Activated T-cell treated with anti-CD3 and anti-CD28 coated beads for 24 hours (primary cell): ENCODE measurements at regions not wholly inside any gene's neighbourhood (a gene's known extent, or its start where the extent isn't known, plus 50 kb on each side); places are given as distances from the start of the nearest gene placed in this dataset.
"Not testable (repeated sequence)": the region's sequence is repeated elsewhere in the genome, so short reads cannot be mapped to it uniquely, and the experiment has no call there.

Experiments used
- DNase-seq: peaks from one replicate; pipeline ENCODE4 v3.0.0-alpha.2; 2020; ENCODE audit warnings: low read depth

DNA sequence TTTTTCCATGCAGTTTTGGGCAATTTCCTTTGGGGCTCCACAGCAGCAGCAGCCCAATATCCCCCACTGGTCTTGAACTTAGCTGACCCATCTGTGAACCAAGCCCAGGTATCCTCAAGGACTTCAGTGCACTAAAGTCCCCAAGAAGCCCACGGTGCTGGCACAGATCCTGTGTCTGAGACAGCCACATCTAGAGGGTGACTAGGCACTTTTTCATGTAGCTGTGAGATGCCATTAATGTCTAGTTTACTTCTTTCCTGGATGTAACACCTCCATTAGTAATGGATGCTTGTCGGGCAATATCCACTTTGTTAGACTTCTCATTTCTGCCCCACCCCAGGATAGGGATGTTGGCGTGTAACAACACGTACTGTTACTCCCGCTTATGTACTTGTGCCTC is 117.9 kb downstream of the GPCPD1 start:
- DNase-seq, result no peak

DNA sequence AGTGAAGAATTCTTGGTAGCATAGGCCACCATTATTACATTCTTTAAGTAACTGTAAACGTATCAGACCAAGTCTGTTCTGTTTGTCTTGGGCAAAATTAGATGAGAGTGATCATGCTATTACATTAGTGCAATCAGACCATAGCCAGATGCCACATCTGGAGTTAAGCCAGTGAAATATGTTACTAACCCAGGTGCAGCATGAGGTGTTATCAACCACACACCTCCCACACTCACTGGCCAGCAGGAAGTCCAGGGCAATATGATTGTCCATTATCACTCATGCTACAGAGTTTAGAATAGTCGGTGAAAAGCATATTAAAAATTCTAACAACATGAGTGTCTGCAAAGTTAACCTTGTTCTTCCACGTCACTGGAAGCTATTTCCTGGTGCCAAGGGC is 119.4 kb downstream of the GPCPD1 start:
- no peak for DNase-seq

DNA sequence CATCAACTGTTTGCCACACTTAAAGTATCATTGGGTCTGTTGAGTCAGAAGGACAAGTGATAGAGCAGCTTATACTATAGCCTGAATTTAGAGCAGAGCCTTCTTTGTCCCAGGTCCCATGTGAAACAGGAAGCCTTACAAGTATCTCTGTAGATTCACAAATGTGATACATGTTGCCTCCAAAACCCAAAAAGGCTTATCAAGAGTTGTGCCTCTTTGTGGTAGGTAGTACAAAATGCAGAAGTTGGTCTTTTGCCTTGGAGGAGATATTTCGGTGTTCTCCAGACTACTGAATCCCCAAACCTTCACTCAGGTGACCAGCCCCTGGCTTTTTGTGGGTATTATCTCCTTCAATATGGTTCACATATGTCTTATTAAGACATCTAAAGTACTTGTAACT is 121.2 kb downstream of the GPCPD1 start:
- DNase-seq, result no peak

DNA sequence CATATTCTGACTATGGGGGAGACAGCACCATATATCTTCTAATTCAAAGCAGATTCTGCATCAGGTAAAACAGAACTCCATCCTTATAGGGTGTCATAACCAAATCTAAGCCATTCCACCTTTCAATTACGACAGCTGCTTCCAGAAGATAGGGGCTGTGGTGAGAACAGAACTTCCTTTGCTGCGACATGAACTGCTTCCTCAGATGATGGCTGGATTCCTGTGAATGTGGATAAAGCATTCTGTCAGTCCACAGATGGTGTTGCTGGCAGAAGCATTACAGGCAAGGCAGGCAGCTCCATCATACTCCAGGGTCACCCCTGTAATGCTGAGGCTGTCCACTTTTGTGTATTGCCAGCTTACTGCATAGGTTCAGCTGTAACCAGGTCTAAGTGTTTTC is 122.0 kb downstream of the GPCPD1 start:
- no peak for DNase-seq

DNA sequence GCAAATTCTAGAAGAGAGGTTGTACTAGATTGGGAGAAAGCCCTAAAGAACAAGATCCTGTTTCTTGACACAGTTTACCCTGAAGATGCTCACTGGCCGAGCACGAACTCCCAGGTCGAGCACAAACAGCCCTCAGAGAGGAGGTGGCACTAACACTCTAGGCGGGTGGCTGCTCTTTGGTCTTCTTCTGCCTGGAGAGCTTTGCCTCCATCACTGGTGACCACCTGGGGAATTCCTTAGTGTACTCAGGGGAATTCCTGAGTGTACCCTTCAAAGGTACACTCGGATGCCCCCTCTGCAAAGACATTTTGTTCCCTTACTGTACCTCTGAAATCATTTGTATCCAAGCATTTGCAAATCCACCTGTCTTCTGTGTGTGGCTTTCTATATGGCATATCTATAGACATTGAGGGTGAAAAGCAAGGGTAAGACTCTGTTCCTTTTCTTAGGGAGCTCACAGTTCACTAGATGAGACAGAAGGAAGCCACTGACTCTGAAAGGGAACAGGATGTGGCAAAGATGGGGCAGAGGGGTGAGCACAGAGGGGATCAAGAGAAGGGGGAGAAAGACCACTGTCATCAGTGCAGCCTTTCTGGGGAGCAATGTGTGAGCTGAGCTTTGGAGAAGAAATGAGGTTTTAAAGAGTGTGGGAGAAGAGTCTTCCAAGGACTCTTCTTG is 124.3 kb downstream of the GPCPD1 start:
- DNase-seq, result no peak

DNA sequence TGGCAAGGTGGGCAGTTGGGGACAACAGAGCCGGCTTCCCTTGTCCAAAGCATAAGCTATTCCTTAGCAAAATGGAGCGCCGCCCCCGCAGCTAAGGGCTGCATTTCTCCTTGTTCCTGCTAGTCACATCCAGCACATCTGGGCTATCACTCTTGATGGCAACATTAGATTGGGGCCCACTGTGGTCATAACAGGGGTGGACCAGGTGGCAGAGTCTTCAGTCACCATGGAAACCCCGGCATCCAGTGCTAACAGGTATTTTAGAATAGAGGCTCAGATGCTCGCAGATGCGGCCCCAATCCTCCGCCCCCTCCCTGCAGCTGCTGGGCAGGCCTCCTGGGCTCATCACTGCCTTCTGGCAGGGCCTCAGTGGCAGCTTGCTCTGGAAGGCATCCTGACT is 125.9 kb downstream of the GPCPD1 start:
- no peak for DNase-seq

DNA sequence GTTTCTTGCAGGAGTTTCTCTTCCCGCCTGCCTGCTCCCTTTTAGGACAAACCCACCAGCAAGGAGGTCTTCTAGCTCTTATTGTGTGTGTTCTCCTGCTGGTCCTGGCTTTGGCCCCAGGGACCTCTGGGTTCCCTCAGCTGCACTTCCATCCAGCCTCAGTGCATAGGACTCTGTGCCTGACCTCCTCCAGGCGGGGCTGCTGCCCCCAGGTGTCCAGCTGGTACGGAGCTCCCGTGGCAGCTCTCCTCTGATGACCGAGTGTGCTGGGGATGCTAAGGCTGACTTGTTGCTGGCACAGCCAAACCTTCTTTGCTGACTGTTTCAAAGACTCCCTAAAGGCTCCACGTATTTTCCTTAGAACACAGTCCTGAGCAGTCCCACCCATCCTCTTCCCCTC is 126.5 kb downstream of the GPCPD1 start:
- no peak for DNase-seq

DNA sequence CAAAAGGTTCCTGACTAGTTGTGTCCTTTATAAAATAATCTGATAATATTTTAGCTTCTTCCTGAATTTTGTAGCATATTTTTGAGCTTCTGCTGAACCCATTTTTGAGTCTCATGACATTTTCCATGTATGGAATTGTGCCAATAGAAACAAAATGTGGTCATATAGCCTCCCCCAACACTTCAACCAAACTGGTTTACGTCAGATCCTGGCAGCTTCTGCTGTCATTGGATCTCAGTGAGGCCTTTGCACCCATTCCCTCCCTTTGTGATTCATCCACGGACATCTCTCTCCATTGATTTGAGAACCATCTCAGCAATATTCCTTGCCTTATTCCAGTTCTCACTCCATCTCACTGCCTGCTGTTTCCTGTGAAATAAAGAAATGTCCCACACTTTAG is 128.0 kb downstream of the GPCPD1 start:
- no peak for DNase-seq

DNA sequence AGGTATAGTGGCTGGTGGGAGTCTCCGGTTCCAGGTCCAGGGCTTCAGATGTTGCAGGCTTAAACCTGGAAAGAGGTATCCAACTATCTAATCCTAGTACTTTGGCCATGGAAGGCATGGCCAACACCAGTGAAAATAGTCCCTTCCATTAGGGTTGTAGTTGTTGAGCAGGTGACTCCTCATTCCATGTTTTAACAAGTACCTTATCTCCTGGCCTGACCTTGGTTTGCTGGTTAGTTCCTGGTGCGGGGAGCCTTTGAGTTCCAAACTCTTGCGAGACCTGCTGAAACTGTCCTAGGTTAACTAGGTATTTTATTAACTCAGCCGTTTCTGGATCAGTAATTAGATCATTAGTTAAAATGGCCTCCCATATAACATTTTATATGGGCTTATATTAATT is 128.9 kb downstream of the GPCPD1 start:
- DNase-seq, result no peak

DNA sequence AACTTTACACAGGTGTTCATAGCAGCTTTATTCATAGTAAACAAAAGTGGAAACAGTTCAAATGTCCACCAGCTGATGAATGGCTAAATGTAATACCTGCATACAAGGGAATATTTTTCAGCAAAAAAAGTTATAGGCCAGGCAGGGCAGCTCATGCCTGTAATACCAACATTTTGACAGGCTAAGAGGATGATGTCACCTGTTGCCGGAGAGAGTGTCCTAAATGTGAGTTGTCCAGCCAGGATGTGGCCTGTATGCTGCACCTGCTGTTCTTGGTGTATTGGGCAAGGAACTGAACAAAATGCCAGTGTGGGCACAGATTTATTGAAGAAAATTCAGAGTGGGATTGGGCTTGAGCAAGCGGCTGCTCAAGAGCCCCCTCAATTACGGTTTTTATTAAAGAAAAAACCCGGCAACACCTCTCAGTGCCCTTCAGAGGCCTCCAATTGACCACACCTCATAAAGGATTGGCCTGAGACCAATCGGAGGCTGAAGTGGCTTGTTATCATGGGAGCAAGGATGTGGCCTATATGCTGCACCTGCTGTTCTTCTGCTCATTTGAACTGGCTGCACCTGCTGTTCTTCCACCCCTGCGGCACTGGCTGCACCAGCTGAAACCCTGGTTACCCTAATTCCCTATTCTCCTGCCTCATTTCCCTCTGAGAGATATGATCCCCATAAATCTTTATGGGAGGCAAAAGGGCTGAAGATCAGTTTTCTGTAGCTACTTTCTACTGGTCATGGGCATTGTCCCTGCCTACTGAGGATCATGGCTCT is 129.8 kb downstream of the GPCPD1 start:
- no peak for DNase-seq

DNA sequence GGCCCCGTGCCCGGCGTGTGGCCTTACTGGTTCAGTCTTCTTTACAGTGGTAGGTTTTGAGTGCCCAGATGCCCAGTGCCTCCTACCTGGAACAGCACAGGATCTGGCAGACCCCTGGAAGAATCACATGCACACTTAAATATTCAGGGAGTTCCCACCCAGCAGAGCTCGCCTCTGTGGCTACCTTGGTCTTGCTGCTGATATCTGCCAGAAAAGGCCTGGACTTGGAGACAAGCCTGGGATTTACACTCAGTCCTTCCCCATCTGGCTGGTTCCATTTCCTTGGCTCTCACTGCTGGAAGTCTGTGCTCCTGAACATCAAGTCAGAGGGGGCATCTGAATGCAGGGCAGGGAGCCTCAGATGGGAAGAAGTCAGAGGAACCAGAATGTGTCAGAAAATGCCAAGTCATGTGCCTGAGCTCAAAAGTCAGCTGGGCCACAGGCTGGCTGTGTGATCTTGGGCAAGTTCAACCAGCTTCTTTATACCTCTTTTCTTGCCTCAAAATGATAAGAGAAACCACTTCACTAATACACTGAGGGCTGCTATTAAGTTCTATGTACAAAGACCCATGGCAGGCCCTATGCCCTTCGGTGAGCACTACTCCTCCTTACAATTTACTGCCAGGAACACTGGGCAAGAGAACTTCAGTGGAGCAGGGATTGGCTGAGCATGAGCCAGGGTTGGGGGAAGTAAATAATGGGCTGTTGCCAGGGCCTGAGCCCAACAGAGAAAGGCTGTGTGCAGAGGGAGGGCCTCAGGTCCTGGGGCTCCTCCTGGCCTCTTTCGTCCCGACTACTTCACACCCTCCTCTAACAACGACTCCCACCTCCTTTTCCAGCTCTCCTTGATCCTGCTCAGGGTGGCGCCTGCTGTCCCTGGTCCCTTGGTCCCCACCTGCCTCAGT is 135.9 kb downstream of the GPCPD1 start:
- no peak for DNase-seq

DNA sequence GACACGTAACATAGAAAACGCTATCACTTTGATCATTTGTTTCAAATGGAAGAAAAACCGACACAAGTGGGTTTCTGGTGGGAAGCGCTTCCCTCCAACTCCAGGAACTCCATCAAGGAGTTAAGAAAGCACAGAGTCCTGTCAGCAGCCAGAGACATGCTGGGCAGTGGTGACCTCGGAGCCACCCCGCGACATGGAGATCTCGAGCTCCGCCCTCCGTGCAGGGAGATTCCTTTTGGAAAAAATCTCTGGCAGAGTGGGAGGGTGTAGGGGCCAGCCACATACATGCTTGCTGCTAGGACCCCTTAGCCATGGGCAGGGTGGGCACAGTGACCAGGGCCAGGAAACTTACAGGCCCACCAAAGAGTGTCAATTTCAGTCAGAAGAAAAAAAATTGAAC is 138.9 kb downstream of the GPCPD1 start:
- DNase-seq, result not testable (repeated sequence)

DNA sequence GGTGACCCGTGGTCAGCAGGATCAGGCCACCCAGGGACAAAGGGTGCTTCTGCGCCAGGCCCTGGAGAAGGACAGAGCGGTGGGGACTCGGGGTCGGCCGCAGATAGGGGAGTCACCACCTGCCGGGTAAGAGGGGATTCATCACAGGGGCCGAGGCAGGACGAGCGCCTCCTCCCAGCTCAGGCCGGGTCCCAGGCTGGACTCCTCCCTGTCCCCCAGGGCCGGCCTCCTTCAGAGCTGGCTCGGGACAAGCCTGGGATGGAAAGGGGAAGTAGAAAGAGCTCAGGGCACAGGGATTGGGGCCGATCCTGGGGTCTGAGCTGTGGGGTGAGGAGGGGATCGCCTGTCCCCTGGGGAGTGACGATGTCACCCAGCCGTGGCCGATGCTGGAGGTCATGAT is 139.4 kb downstream of the GPCPD1 start:
- no peak for DNase-seq

DNA sequence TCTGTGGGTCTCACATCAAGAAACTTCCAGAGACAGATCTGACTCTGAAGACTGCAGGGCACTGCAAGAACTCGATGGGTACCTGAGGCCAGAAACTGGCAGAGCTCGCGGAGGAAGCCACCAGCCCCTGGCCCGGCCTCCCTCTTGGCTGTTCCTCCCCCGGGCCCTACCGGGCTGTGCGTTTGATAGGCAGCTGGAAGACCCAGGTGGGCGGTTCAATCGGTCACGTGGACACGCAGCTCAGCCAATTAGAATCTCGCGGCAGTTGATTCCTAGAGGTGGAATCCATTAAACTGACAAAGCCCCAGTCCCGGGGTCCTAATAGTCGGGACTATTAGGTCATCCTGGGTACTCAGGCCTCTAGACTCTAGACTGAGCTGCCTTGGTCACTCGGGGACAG is 139.9 kb downstream of the GPCPD1 start:
- DNase-seq, result no peak

DNA sequence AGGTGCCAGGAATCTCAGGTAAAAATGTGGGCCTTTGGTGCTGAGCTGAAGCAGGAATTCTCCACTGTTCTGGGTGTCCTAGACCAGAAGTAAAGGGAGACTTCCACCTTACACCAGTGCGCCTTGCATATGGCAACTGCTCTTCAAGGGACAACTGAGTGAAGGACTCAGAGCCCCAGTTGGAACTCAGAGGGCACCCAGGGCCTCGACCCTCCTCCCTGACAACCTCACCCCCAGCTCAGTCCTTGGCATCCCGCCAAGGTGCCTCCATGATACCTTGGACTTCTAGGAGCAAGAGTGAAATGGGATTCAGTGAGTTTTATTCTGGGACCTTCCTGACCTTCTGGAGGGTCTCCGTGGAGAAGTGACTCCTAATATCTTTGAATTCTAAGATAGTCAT is 140.3 kb downstream of the GPCPD1 start:
- no peak for DNase-seq

DNA sequence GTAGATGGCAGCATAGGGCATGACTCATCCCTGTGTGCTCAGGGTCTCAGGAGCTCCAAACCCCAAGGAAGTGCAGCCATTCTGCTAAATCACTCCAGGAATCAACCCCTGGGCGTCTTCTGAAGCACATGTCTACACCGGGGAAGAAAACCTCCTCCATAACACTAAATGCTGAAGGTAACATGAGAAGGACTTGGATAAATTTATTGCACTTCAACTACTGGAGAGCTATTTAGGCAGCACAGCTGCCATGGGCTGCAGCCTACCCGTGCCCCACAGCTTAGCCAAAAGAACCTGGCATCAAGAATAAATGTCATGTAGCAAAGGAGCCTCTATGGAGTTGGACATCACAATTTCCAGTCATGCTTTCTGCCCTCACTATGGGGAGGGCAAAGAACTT is 141.7 kb downstream of the GPCPD1 start:
- DNase-seq, result no peak

DNA sequence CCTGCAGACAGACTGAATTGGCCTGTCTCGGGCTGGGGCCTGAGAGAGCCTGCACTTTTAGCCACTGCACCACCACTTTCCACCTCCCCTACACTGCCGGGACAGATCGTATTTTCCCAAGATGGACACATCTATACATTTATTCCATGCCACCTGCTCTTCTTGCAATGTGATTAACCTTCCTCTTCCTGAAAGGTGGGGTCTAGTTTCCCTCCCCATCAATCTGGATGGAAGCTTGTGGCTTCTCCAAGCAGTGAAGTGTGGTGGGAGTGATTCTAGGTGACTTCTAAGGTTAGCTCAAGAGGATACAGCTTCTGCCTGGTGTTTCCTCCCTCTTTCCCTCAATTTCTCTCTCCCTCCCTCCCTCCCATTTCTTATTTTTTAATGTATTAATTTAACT is 143.7 kb downstream of the GPCPD1 start:
- DNase-seq, result no peak

DNA sequence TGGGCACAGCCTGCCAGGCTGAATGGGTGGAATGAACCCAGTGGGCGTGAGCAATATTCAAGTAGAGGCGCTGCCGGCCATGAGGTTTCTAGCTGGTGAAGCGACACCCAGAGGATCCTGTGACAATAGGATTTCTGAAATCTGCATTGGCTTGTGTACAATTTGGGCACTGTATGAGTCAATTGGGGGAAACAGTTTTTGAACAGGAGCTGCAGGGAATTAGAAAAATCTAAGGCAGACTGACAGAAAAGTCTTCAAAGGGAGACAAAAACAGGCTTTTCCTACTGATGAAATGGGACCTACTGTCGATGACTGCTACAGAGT is 145.2 kb downstream of the GPCPD1 start:
- DNase-seq, result no peak

DNA sequence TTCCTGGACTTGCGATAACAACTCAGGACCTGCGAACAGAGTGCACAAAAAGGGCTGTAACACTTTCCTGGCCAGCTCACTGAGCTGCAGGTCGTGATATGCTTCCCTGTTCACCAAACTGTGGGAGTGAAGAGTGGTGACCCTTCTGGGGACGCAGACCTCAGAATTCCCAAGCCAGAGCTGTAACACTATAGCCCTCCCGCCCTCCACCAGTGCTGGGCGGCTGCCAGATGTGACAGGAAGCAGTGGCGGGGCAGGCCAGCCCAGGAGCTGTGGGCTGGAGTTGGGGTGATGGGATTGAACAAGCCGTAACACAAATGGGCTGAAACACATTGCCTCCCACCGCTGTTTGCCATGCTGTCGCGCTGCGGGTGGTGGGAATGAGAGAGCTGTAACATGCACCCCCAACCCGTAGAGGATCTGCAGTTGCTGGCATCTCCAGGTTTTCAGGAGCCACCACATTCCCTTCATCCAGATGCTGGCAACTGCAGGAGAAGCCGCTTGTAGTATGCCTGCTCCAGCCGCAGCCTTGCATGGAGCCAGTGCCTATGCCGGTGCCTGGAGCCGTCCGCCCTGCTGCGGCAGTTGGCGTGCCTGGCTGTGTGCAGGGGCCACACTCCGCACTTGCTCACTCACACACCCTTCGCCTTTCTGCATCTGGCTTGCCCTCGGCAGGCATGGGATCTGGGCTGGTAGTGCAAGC is 145.8 kb downstream of the GPCPD1 start:
- DNase-seq, result no peak

DNA sequence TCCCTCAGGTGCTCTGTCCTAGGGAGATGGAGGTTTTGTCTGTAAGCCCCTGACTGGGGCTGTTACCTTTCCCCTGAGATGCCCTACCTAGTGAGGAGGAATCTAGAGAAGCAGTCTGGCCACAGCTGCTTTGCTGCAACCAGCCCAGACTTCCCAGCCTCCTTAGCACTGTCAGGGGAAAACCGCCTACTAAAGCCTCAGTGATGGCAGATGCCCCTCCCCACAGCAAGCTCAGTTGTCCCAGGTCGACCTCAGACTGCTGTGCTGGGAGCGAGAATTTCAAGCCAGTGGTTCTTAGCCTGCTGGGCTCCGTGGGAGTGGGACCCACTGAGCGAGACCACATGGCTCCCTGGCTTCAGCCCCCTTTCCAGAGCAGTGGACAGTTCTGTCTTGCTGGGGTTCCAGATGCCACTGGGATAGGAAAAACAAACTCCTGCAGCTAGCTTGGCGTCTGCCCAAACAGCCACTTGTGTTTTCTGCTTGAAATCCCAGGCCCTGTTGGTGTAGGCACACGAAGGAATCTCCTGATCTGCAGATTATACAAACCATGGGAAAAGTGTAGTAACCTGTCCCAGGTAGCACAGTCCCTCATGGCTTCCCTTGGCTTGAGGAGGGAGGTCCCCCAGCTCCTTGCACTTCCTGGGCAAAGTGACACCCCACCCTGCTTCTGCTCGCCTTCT is 146.4 kb upstream of the PROKR2 start:
- DNase-seq, result no peak

DNA sequence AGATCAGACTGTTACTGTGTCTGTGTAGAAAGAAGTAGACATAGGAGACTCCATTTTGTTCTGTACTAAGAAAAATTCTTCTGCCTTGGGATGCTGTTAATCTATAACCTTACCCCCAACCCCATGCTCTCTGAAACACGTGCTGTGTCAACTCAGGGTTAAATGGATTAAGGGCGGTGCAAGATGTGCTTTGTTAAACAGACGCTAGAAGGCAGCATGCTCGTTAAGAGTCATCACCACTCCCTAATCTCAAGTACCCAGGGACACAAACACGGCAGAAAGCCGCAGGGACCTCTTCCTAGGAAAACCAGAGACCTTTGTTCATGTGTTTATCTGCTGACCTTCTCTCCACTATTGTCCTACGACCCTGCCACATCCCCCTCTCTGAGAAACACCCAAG is 137.0 kb upstream of the PROKR2 start:
- not testable (repeated sequence) for DNase-seq

DNA sequence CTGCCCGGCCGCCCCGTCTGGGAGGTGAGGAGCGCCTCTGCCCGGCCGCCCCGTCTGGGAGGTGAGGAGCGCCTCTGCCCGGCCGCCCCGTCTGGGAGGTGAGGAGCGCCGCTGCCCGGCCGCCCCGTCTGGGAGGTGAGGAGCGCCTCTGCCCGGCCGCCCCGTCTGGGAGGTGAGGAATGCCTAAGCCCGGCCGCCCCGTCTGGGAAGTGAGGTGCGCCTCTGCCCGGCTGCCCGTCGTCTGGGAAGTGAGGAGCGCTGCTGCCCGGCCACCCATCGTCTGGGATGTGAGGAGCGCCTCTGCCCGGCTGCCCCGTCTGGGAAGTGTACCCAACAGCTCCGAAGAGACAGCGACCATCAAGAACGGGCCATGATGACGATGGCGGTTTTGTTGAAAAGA is 136.6 kb upstream of the PROKR2 start:
- DNase-seq, result not testable (repeated sequence)
